ENCODE measurements at regions not wholly inside any gene's neighbourhood (a gene's known extent, or its start where the extent isn't known, plus 50 kb on each side); places are given as distances from the start of the nearest gene placed in this dataset.

GRCh38 chr12:59075968-59076490 lies 155.7 kb upstream of the LRIG3 start:
- TF ChIP-seq RFX5 (IDR thresholded peaks at IDR 0.05; ENCODE audit: low read depth, low read length) (no peak), NFYB (IDR thresholded peaks at IDR 0.05; ENCODE audit: insufficient read depth, low read depth, low read length) (no peak), EZH2 (IDR thresholded peaks at IDR 0.05; ENCODE audit: borderline replicate concordance, control insufficient read depth, low read depth, low read length) (no peak), ZBTB4 (CRISPR knock-in tag; IDR thresholded peaks at IDR 0.05) (no peak), POLR2AphosphoS5 (IDR thresholded peaks at IDR 0.05; ENCODE audit: low read length) (no peak), POLR2A (IDR thresholded peaks at IDR 0.05; ENCODE audit: low read depth, low read length) (no peak), PAX5 (IDR thresholded peaks at IDR 0.05; ENCODE audit: borderline replicate concordance, low read depth, low read length) (no peak), CTCF (IDR thresholded peaks at IDR 0.05 in 2 of 3, conservative IDR thresholded peaks at IDR 0.05 in 1 of 3; ENCODE audit: control insufficient read depth in 2 of 3, extremely low read depth in 1 of 3, insufficient read depth in 1 of 3, low read depth in 3 of 3, low read length in 3 of 3) (no peak), SP1 (IDR thresholded peaks at IDR 0.05; ENCODE audit: low read depth, low read length) (no peak), SRF (IDR thresholded peaks at IDR 0.05; ENCODE audit: low read depth in 2 of 2, low read length in 2 of 2) (no peak), MAX (IDR thresholded peaks at IDR 0.05; ENCODE audit: low read depth, low read length) (no peak), TCF12 (IDR thresholded peaks at IDR 0.05; ENCODE audit: low read depth, low read length) (no peak), CHD2 (IDR thresholded peaks at IDR 0.05; ENCODE audit: borderline replicate concordance, low read depth, low read length) (no peak), EGR1 (IDR thresholded peaks at IDR 0.05; ENCODE audit: borderline replicate concordance in 1 of 2, low read depth in 2 of 2, low read length in 2 of 2) (no peak)

All from GM12878 (cell line).